IMR-90 (cell line): ENCODE measurements at regions not wholly inside any gene's neighbourhood (a gene's known extent, or its start where the extent isn't known, plus 50 kb on each side); places are given as distances from the start of the nearest gene placed in this dataset.

Experiments
- ATAC-seq: fragments of 200-7000 bp; cut with Tn5 transposase; 2 replicates; pipeline ENCODE4 v1.9.1; 2020; ENCODE audit warnings: low read depth, mild to moderate bottlenecking, moderate library complexity
- BruUV-seq: library from RNA; stranded (reverse); fragments of 400-500 nt; replicated peaks from 2 replicates; lab custom pipeline; 2021; lab: Mats Ljungman, UMichigan
- CTCF ChIA-PET: fragments of 300-600 bp; formaldehyde crosslinking; extraction: SDS; loops from one replicate; lab custom pipeline; 2021; ENCODE audit warnings: antibody characterized with exemption; lab: Yijun Ruan, JAX
- POLR2A ChIA-PET: fragments of 300-600 bp; sonication (Branson Sonifier 250); formaldehyde crosslinking; loops from one replicate; lab custom pipeline; 2022; ENCODE audit warnings: antibody characterized with exemption; ENCODE audit not compliant: unreplicated experiment; lab: Charles Lee
- DNase-seq: peaks from one replicate; pipeline ENCODE4 v3.0.0; 2013
- H2AFZ ChIP-seq: replicated peaks from 2 replicates; pipeline ENCODE3; 2013; ENCODE audit warnings: low read length, mild to moderate bottlenecking; ENCODE audit not compliant: poor library complexity
- H2AK5ac ChIP-seq: 2 replicates; pipeline ENCODE4 v1.6.1; 2013; ENCODE audit warnings: low read depth, low read length, inconsistent platforms
- H2AK9ac ChIP-seq: replicated peaks from 2 replicates; pipeline ENCODE3; 2013; ENCODE audit warnings: mild to moderate bottlenecking, low read depth, low read length, moderate library complexity; ENCODE audit not compliant: poor library complexity
- H2BK120ac ChIP-seq: 2 replicates; pipeline ENCODE4 v1.6.1; 2013; ENCODE audit warnings: low read depth, low read length, inconsistent platforms
- H2BK15ac ChIP-seq: 3 replicates; pipeline ENCODE4 v1.6.1; 2013; ENCODE audit warnings: low read depth, low read length, inconsistent platforms
- H2BK20ac ChIP-seq: 2 replicates; pipeline ENCODE4 v1.6.1; 2013; ENCODE audit warnings: low read depth, mild to moderate bottlenecking, inconsistent platforms, low read length, moderate library complexity
- H2BK5ac ChIP-seq: 2 replicates; pipeline ENCODE4 v1.6.1; 2013; ENCODE audit warnings: mild to moderate bottlenecking, low read depth, low read length, inconsistent platforms; ENCODE audit not compliant: poor library complexity, severe bottlenecking
- H3K14ac ChIP-seq: replicated peaks from 2 replicates; pipeline ENCODE4 v1.6.1; 2013; ENCODE audit warnings: low read depth, low read length, inconsistent platforms
- H3K18ac ChIP-seq: 2 replicates; pipeline ENCODE4 v1.6.1; 2013; ENCODE audit warnings: low read depth, low read length, control low read depth
- H3K23ac ChIP-seq: 2 replicates; pipeline ENCODE4 v1.6.1; 2013; ENCODE audit warnings: low read depth, low read length, inconsistent platforms
- H3K27ac ChIP-seq: 2 replicates; pipeline ENCODE4 v1.5.1; 2013; ENCODE audit warnings: mild to moderate bottlenecking, control low read depth, low read length; ENCODE audit not compliant: insufficient read depth
- H3K27me3 ChIP-seq: 2 replicates; pipeline ENCODE4 v1.6.1; 2013; ENCODE audit warnings: low read length; ENCODE audit not compliant: control insufficient read depth, insufficient read depth
- H3K36me3 ChIP-seq: 2 replicates; pipeline ENCODE4 v1.6.1; 2013; ENCODE audit warnings: low read length, mixed read lengths; ENCODE audit not compliant: control insufficient read depth, insufficient read depth
- H3K4ac ChIP-seq: 2 replicates; pipeline ENCODE4 v1.6.1; 2013; ENCODE audit warnings: low read depth, low read length, inconsistent platforms
- H3K4me1 ChIP-seq: 2 replicates; pipeline ENCODE4 v1.6.1; 2013; ENCODE audit warnings: low read length, mixed read lengths; ENCODE audit not compliant: control insufficient read depth, insufficient read depth
- H3K4me2 ChIP-seq: 2 replicates; pipeline ENCODE4 v1.6.1; 2013; ENCODE audit warnings: low read depth, mild to moderate bottlenecking, control low read depth, low read length, moderate library complexity
- H3K4me3 ChIP-seq: 2 replicates; pipeline ENCODE4 v1.5.1; 2013; ENCODE audit warnings: low read depth, mild to moderate bottlenecking, control low read depth, low read length, moderate library complexity; ENCODE audit not compliant: insufficient read depth
- H3K56ac ChIP-seq: 2 replicates; pipeline ENCODE4 v1.6.1; 2013; ENCODE audit warnings: low read length, inconsistent platforms; ENCODE audit not compliant: insufficient read depth; ENCODE audit errors: extremely low read depth
- H3K79me1 ChIP-seq, 2 experiments: 2 replicates each; pipeline ENCODE4 v1.6.1; 2013; ENCODE audit warnings: low read length in 2 of 2, inconsistent platforms in 1 of 2, low read depth in 1 of 2
- H3K9ac ChIP-seq: 2 replicates; pipeline ENCODE4 v1.6.1; 2013; ENCODE audit warnings: low read depth, low read length, control low read depth
- H3K9me1 ChIP-seq: 2 replicates; pipeline ENCODE4 v1.6.1; 2013; ENCODE audit warnings: low read length, inconsistent platforms; ENCODE audit not compliant: insufficient read depth
- H3K9me3 ChIP-seq: 2 replicates; pipeline ENCODE4 v1.6.1; 2013; ENCODE audit warnings: low read length; ENCODE audit not compliant: control insufficient read depth, insufficient read depth
- H4K20me1 ChIP-seq: 2 replicates; pipeline ENCODE4 v1.6.1; 2013; ENCODE audit warnings: low read length, inconsistent platforms; ENCODE audit not compliant: insufficient read depth
- H4K5ac ChIP-seq: 2 replicates; pipeline ENCODE4 v1.6.1; 2013; ENCODE audit warnings: mild to moderate bottlenecking, low read depth, low read length, control low read depth
- H4K8ac ChIP-seq, 2 experiments: 2 replicates each; pipeline ENCODE4 v1.6.1; 2013; ENCODE audit warnings: low read depth in 2 of 2, low read length in 2 of 2, control low read depth in 1 of 2, inconsistent platforms in 1 of 2
- H4K91ac ChIP-seq: 2 replicates; pipeline ENCODE4 v1.6.1; 2013; ENCODE audit warnings: low read depth, low read length, inconsistent platforms; ENCODE audit not compliant: insufficient read depth
- CTCF ChIP-seq: conservative IDR thresholded peaks from 2 replicates; pipeline ENCODE4 v1.5.1; 2012; ENCODE audit warnings: mild to moderate bottlenecking, low read depth, low read length, improper control_type of control experiment
- ELK1 ChIP-seq: fragments of 150-350 bp; IDR thresholded peaks from 2 replicates; pipeline ENCODE4 v1.6.1; 2016; ENCODE audit warnings: low read depth, mild to moderate bottlenecking, low read length, moderate library complexity, borderline replicate concordance
- MAFK ChIP-seq: IDR thresholded peaks from 2 replicates; pipeline ENCODE4 v1.6.1; 2012; ENCODE audit warnings: low read depth, low read length, improper control_type of control experiment
- MXI1 ChIP-seq: IDR thresholded peaks from 2 replicates; pipeline ENCODE4 v1.6.1; 2012; ENCODE audit warnings: low read depth, mild to moderate bottlenecking, low read length, moderate library complexity, borderline replicate concordance
- NFE2L2 ChIP-seq: fragments of 150-350 bp; IDR thresholded peaks from 2 replicates; pipeline ENCODE4 v1.6.1; 2016; ENCODE audit warnings: low read depth, mild to moderate bottlenecking, low read length
- POLR2A ChIP-seq: IDR thresholded peaks from 2 replicates; pipeline ENCODE4 v1.6.1; 2012; ENCODE audit warnings: mild to moderate bottlenecking, low read depth, low read length
- RAD21 ChIP-seq: IDR thresholded peaks from 2 replicates; pipeline ENCODE4 v1.6.1; 2012; ENCODE audit warnings: low read length, improper control_type of control experiment
- RFX5 ChIP-seq: IDR thresholded peaks from 2 replicates; pipeline ENCODE4 v1.8.0; 2012; ENCODE audit warnings: low read depth, mild to moderate bottlenecking, low read length, moderate library complexity
- WGBS, 2 experiments: methylation state at CpG; one replicate each; pipeline versions ENCODE4 v1.1.5 to v1.1.7; 2013; ENCODE audit warnings: missing lambda C conversion rate in 2 of 2; ENCODE audit not compliant: insufficient read length in 1 of 2; ENCODE audit errors: extremely low coverage in 2 of 2; 5-methylcytosine and 5-hydroxymethylcytosine counted together
- dilution Hi-C: fragments of 300-500 bp; cut with HindIII; formaldehyde crosslinking; loops from one replicate; pipeline ENCODE4 v1.14.3; 2018; ENCODE audit warnings: low sequenced_read_pairs; ENCODE audit not compliant: unreplicated experiment
- in situ Hi-C: fragments of 300-500 bp; cut with MboI; formaldehyde crosslinking; loops from 3 replicates; pipeline ENCODE4 v1.14.3; 2019; ENCODE audit warnings: low sequenced_read_pairs, inconsistent platforms, mixed read lengths
- intact Hi-C: fragments of 100-400 bp; cut with micrococcal nuclease; formaldehyde crosslinking; loops from 2 replicates; pipeline ENCODE4 v1.10.0; 2022

DNA sequence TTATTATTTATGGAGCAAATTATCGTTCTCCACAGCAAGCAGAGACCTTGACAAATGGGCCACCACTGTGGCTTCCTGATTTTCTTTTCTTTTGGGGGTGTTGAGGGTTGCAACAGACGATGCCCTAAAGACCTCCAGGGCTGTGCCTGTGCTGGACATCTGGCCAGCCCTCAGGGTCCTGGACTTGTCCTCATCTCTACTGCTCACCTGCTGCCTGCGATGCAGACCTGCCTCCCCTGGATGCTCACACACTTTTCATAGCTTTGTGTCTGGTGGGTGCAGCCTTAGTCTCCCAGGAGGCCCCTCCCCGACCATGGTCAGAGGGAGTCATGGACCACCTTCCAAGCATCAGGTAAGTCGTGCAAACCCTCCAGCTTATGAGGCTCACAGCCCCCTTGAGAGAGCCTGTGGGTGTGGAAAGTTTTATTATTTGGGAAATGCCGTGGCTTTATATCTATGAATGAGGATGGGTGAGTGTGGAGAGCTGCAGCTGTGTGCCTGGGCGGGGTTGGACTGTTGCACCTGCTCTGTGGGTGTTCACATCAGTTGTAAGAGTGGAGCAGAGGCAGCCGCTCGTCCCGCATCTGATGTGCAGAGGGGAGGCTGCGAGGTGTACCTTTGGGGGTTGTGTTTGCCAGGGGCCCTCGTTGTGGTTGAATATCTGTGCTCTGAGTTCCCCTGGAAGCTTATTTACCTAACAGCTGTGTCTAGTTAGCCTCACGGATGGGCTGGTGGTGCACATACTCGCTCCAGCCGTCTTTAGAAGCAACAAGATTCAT is 126.3 kb upstream of the IRX4 start:
- Histone ChIP-seq H4K5ac (no peak overlapping the region), H2BK20ac (no peak overlapping the region), H3K79me1 (no peaks in the 10 kb centered on the region), H2BK120ac (no peak overlapping the region), H3K4me2 (no peak overlapping the region), H3K9ac (no peak overlapping the region), H3K4ac (no peak overlapping the region), H3K23ac (no peak overlapping the region), H3K56ac (no peak overlapping the region), H2BK15ac (no peak overlapping the region), H3K9me3 (peaks cover 5% of the 10 kb centered on the region; the same call in 1 of the 2 replicates), H4K8ac (no peak overlapping the region), H2AFZ (no peak overlapping the region), H3K27me3 (no peaks in the 10 kb centered on the region; the same call in 1 of the 2 replicates), H4K91ac (no peak overlapping the region), H4K20me1 (no peaks in the 10 kb centered on the region), H2AK5ac (no peak overlapping the region), H3K4me1 (no peaks in the 10 kb centered on the region), H3K27ac (no peak overlapping the region), H3K18ac (no peak overlapping the region), H2BK5ac (no peak overlapping the region), H3K9me1 (no peaks in the 10 kb centered on the region), H3K36me3 (no peaks in the 10 kb centered on the region), H2AK9ac (no peak overlapping the region), H3K14ac (no peak overlapping the region), H3K4me3 (no peak overlapping the region)
- POLR2A ChIA-PET = no interaction called here
- no peak for TF ChIP-seq RFX5
- TF ChIP-seq CTCF = no peak
- TF ChIP-seq NFE2L2 = no peak
- TF ChIP-seq POLR2A = no peak
- no peak for TF ChIP-seq MXI1
- no peak for TF ChIP-seq RAD21
- TF ChIP-seq MAFK = no peak
- TF ChIP-seq ELK1 = no peak
- BruUV-seq = no TSS peak
- CTCF ChIA-PET = no interaction called here
- no CpG with 5 or more reads among the region's 15 CpGs for WGBS, 2 experiments
- no peak for DNase-seq
- dilution Hi-C loops (no loop called here), in situ Hi-C loops (no loop called here), intact Hi-C loops (no loop called here)
- ATAC-seq = no peak
